HG03039 (cell line): ENCODE measurements at regions not wholly inside any gene's neighbourhood (a gene's known extent, or its start where the extent isn't known, plus 50 kb on each side); places are given as distances from the start of the nearest gene placed in this dataset.

ENCODE experiments used
- ATAC-seq: cut with Tn5 transposase; IDR thresholded peaks from one replicate; pipeline ENCODE4 v1.9.1; 2021; ENCODE audit warnings: mild to moderate bottlenecking, moderate library complexity; ENCODE audit not compliant: unreplicated experiment

DNA sequence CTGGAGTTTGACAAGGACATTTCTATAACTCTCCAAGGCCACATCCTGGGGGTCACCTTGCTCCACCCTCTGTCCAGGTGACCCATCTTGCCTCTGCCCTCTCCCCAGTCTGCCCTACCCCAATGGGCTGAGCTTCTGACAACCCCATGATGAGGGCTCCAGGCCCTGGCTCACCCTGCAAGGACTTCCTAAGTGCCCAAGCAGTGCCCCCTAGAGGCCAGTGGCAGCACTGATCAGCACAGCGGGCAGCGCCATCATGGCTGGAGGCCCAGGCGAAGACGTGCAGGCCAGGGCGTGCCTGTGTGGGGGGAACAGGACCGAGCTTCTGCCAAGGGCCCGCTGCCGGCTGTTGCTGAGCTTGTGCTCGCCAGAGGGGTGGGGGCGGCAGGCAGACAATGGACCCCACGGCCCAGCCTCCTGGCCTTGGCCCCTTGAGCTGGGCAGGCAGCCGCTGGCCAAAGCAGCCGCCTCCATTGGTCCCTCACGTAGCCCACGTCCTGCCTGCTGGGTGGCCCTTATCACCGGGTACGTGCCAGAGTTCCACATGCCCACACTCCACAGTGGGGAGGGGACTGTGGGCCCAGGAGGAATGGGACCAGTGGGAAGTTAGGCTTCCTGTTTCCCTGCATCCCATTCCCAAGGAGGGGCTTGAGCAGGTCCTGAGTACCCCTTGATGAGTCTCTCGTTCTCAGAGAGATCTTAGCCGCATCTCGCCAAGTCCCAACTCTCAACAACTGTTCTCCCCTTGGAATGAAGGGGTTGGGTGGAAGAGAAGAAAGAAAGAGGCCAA lies 64.3 kb downstream of the MRPL14 start:
- no peak for ATAC-seq

DNA sequence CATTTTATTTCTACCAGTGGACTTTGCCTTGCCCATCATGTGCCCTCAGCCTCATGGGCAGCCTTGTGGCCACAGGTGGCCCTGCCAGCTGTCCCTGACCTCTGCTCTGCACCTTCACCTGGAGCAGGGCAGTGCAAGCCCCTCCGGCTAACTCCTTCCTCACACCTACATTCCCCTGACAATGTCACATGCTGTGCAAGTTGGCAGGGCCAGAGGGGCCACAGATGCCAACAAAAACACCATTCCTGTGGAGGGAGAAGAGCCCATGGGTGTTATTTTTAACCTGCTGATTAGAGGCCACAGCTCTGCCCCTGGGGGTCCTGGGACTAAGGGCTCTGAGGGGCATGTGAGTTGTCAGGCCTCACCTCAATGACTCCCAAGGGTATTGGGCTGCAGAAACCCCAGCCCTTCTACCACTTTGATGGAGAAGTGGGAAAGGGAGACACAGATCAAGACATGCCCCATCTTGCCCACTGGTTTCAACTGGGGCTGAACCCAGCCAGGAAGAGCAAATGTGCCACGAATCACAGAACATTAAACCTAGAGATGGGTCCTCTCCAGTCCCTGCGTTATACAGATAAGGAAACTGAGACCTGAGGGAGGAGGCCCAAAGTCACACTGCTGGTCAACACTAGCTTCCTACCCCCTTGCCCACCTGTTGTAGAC lies 65.0 kb downstream of the MRPL14 start:
- ATAC-seq = no peak

DNA sequence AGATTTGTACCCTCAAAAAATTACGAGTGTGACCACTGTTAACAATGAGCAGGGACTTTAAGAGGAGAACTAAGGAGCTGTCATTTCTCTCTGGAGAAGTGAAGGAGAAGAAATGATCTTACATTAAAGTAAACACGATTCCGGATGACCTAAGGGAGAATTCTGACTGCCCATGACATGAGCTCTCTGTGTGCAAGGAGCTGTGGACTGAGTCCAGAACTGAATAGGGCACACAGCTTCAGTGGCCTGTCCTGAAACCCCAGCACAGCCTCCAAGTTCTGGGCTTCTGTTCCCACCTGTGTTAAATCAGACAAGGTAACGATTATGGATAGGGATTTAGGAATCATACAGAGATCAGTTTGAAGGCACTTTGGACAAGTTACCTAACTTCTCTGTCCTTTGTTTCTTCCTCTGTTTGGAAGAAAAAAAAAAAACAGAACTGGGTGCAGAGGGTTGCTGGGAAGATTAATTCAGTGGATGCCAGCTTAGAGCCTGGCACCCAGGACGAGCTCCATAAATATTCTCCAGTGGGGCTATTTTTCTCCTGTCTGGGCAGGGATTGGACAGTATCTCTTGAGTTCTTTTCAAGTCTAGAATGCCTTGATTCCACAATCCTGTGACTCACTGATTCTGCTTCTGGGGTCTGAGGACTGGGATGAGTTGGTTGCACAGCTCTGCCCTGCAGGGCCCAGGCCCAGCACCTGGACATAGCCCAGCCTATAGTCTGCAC lies 65.7 kb downstream of the MRPL14 start:
- no peak for ATAC-seq

DNA sequence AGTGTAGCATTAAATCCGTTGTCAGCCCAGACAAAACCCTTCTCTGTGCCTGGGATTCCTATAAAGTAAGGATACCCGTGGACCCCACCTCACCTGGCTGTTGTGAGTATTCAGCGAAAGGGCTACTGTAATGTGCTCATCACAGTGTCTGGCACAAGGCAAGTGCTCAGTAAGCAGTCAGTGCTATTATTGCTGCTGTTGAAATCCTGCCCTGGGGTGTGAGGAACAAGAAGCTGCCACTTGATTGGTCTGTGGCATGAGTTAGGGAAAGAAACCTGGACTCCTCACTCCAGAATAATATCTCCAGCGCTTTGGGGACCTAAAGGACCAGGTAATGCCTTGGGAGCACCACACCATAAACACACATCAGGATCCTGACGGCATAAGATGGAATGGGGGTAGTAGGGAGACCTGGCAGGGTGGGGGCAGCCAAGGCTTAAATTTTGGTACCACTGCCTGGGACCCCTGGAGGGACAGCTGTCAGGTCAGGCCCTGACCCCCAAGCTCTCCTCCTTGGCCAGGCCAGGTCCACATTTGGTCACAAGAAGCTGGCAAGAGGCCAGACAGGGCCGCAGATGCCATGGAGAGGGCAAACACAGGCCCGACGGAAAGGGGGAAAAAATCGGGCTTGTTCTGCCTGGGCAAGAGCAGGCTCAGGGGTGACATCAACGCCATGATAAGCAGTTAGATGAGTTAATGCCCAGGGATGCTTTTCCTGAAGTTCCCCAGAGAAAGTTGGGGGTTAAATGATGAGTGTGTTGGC lies 66.5 kb downstream of the MRPL14 start:
- ATAC-seq = no peak

DNA sequence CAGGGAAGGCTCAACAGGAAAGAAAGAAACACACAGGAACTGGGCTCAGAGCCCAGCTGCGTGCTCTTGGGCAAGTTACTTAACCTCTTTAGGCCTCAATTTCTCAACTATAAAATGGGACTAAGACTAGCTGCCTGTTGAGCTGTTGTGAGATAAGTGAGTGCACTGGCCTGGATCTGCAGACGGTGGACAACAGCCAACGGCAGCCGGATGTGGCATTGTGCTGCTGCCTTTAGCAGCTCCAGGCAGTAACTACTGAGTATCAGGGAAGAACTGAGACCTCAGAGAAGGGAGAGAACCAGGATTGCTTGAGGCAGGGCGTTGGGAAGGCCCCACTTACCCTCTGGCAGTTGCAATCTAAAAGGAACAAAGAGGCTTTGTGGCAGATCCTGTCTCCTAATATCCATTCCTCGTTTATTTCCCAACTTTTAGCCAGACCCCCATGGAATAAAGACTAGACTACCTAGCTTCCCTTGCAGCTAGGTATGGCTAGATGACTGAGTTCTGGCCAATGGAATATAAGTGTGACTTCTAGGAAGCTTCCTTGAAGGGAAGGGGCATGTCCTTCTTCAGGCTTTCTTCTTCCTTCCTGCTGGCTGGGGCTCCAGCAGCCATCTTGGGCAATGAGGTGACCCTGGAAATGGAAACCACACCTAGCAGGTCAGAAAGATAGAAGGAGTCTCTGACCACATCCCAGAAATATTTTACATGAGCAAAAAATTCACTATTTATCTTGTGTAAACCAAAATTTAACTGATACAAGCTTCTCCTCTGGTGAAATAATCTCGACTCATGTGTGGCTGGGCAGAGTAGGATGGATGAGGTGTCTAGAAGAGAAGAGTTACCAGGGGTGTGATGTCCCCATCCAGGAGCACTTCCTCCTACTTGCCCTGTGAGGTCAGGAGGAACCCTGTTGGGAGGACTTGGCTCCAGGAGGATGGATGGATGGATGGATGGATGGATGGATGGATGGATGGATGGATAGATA lies 67.6 kb downstream of the MRPL14 start:
- no peak for ATAC-seq

DNA sequence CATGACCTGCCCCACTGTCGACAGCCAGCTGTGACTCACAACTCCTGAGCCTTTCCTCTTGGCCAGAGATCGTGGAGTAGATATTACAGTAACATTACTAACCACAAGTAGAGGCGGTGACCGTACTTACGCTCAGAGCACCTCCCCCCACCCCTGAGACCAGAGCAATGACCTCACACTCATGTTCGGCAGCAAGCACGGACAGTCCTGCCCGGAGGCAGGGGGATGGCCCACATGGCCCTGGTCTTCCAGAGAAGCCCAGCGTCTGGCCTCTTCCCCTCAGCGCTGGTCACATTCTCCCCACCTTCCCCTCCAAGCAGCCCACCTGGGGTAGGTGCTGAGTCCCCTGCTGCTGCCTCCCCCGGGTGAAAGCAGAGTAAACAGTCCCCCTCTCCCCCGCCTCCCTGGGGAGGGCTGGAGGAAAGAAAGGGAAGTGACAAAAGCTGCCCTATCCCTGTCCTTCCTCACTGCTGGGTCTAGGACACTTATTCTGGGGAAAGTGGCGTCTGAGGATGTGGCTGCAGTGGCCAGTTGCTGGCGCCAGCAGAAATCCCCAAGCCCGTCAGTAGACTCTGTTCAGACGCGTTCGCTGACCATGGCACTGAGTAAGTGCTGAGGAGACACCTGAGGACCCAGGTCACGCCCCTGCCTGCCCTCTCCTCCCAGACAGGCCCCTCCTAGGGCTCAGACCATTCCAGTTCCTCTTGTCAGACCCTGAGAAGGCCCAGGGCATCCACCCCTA lies 68.5 kb downstream of the MRPL14 start:
- peak; percentile 26 for ATAC-seq

DNA sequence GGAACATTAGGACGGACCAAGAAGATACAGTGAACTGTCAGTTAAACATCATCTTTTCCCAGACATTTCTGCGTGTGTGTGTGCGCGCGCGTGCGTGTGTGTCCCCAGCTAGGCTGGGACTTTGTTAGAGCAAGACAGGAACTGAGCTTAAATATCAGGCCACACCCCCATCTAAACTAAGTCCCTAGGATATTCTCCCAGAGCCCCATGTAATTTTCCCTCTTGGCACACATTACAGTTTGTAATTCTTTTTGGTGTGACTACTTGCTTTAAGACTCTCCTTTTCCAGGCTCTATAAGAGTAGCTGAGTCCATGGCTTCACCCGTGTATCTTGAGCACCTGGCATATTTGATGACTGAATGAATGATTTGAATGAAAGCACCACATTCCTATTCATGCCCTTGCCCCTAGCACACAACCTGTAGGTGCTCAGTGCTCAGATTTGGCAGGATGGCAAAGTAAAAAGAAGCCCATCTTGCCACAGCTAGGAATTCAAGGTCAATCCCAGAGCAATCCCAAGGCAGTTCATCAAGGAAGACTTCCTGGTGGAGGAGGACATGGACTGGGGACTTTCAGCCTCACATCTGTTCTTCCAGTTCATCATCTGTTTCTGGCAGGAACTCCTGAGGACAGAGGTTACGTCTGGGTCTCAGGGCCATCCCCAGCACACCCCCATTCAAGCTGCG lies 69.2 kb downstream of the MRPL14 start:
- peak; percentile 43 for ATAC-seq

DNA sequence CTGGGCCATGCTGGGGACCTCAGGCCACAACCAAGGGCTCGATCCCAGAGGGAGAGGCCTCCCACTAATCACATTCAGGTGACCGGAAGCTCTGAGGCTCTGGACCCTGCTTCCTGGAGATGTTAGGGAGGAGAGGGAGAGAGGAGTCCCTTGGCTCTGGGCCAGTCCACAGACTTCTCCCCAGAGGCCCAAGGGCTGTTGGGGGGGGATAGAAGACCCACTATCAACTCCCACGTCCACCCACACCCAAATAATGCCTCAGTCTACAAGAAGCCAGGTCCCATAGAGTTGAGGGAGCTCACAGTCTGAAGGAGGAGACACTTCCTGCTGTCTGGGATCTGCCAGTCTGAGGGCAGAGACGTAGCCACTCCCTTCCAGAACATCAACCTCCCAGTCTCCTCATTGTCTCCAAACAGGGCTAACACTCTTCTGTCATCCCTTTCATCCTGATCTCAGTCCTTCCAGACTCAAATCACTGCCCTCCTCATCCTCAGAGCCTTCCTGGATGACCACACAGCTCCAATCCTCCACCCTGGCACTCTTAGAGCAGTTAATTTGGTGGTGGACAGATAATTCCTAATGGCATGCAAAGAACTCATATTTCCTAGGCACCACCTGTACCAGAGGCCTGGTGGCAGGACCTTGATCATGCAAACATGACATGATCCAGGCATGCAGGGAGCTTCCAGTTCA lies 69.9 kb downstream of the MRPL14 start:
- no peak for ATAC-seq

DNA sequence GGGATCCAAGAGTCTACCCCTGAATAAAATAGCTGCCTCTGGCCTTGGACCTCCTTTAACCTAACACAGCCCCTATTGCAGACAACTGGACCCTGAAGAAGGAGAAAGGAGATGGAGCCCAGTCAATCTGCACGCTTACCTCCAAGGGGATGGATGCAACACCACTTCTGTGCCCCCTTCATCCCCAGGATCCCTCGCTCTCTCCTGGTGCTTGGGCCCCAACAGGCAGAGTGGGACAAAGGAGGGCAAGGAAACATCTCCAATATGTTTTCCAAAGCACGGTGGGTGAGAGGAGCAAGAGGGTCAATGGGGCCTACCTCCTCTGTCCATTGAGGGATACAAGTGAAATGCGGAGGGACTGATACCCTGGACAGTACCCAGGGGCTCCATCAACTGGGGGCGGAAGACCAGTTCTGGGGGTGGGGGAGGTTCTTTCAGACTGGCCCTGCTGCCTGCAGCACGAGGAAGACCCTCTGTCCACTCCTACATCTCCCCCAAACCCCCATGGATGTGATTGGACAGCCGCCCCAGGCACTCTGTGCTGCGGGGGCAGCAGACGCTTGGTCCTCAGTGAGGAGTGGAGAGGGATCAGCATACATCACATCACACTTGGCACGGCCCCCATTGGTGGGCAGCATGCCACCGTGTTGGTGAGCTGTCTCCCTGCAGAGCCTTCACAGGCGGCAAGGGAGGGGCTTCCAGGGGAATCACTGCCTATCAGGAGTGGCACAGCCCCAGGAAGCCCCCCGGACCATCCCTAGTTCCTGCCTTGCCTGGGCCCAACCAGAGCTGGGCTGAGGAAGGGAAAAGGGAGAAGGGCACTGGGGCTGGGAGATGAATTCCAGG lies 70.6 kb downstream of the MRPL14 start:
- ATAC-seq = no peak

DNA sequence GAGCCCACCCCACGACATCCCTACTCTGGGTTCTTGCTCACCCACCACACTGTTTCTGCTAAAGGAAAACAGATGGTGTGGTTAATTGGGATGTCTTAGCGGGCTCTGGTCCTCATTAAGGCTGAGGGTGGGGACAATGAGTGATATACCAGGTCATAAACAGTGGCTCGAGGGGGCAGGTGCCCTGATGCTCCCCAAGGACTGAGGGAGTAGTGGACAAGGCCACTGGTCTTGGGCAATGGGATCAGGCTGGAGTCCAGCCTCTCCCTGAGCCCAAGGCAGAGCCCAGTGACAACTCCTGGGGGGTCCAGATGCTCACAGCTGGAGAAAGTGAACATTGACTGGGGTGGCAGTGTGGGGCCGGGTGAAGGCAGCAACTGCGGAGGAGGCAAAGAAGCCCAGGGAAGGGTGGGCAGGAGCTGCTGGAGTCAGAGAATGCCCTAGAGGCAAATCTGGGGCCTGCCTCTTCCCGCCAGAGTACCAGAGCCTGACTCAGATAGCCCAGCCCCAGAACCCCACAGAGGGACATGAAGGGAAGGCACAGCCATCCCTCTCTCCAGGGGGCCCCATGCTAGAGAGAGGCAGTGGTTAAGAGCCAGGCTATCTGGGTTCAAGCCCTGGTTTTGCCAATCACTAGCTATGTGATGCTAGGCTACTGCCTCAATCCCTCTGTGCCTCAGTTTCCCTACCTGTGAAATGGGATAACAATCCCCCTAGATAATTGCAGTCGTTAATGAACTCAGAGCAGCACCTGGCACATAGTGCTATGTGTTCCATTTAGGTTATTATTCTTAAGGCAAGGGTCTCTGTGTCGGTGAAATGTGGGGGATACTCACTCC lies 72.3 kb downstream of the MRPL14 start:
- ATAC-seq = no peak

DNA sequence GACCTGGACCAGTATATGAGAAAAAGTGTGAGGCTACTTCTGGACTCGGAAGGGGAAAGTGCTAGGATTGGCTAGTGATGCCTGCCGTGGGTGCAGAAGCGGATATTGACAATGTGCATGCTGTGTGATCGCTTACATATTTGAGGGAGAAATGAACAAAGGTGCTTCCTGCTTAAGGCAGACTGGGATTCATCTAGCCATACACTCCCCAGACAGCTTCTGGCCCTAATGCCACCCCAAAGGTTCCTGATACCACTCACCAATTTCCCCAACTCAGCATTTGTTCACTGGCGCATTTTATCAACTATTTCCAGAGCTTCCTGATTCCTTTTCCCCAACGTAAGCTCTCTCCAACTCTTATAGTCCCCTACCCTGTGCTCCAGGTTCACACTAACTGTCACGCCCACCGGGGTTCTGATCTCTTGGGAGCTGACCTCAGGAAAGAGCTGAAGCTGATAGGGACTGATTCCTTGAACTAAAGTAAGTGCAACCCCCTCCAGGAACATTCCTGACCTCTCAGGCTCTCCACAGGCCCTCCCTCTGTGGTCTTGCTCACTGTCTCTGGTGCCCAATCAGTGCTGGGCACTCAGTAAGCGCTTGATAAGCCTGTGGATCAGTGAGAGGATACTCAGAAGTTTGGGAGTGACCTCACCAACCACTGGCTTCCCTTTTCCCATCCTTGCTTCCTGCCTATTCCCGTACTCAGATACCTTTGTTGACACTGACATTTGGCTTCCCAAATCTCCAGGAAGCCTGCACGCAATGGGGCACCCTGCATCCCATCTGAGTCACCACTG lies 73.3 kb downstream of the MRPL14 start:
- no peak for ATAC-seq

DNA sequence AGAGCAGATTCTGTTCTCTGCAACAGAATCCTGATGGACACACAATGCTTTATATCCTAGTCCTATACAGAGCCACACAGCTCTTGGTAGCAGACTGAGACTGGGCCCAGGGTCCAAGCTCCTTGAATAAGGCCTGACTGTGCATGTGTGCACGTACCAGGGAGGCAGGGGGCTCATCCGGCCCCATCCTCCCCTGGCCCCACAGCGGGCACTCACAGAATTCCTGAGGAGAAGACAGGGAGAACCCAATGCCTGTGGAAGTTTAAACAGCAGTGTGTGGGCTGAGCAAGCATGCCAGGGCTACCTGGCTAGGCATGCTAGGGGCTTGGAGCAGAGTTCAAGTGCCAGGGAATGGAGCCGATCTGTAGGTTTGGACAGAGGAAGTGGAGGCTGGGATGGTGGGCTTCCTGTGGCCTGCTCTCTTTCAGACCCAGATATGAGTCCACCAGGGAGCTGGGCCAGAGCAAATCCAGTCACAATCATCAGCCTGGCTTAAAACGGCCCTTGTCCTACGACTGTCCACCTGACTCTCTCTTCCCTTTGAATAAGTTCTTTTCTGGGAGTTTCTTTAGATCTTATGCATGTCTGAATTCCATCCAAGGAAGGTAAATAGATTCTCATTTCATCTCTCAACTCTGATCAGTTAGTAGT lies 74.0 kb downstream of the MRPL14 start:
- ATAC-seq = no peak

DNA sequence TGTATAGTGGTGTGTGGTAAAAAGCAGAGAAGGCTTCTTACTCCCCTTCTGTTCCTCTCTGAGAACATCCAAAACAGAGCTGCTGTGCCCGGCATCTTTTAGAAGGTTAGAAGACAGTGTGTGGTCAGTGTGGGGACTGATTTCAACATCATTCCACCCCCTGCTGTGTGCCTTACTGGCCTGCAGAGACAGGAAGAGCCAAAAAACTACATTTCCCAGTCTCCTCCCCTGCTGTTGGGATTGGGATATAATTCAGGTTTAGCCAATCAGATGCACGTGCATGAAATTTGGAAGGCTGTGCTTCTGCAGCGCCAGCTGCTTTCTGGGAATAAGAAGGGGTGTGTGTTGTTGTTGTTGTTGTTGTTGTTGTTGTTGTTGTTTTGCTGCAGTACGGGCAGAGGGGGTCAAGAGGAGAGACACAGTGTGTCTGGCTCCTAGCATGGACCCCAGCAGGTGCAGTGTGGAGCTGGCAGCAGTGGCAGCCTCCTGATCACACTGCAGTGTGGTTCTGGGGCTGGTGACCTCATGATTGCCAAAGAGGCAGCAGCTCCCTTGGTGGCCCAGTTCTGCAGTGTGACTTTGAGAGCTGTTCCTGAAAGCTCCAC lies 74.7 kb downstream of the MRPL14 start:
- ATAC-seq = no peak

DNA sequence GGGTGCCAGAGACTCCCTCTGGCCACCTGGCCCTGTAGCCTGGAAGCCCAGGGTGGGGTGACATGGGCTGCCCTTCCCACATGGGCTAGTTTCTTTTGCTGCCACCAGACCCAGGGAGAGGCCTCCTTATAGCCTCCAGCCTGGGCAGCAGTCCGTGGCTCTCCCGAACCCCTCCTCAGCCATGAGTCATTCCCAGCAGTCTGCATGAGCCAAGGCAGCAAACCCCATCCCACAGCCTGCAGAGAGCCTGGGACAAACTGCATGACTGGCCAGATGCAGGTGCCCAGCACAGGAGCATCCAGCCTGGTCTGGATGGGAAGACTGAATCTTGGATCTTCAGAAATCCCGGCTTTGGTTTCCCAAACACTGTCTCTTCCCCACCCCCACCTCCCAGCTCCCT lies 75.7 kb downstream of the MRPL14 start:
- ATAC-seq = no peak
